H1 (cell line): ENCODE measurements at regions not wholly inside any gene's neighbourhood (a gene's known extent, or its start where the extent isn't known, plus 50 kb on each side); places are given as distances from the start of the nearest gene placed in this dataset.

Experiments
- PHF8 ChIP-seq: fragments of 200-600 bp; sonication (generic); conservative IDR thresholded peaks from 2 replicates; pipeline ENCODE4 v1.7.1; 2012; ENCODE audit warnings: low read depth, mild to moderate bottlenecking, inconsistent platforms, low read length, moderate library complexity
- POLR2AphosphoS5 ChIP-seq: IDR thresholded peaks from 2 replicates; pipeline ENCODE4 v1.6.1; 2011; ENCODE audit warnings: low read depth, low read length
- RBBP5 ChIP-seq: IDR thresholded peaks from 2 replicates; pipeline ENCODE4 v1.7.1; 2012; ENCODE audit warnings: low read depth, mild to moderate bottlenecking, inconsistent platforms, low read length, moderate library complexity, borderline replicate concordance
- TAF1 ChIP-seq: IDR thresholded peaks from 2 replicates; pipeline ENCODE4 v1.6.1; 2011; ENCODE audit warnings: mild to moderate bottlenecking, low read depth, low read length

DNA sequence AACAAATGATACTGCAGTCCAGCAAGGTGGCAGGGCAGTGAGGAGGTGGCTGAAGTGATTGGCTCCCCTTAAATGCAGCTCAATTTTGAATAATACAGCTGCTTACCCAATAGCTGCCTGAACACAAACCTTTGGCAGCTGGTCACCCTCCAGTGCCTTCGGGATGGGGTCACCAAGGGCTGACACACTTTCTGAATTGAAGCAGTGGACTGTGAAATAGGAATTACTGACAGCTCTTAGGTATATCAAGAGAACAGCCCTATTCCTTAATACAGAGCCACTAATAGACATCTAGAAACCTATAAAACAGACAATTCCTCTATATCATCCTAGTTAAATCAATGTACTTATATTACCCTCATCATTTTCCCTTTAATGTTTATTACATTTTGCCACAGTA is 474.2 kb upstream of the KIRREL3 start (continued):
- TF ChIP-seq POLR2AphosphoS5: no peak
- no peak for TF ChIP-seq PHF8
- no peak for TF ChIP-seq TAF1
- no peak for TF ChIP-seq RBBP5
